ENCODE measurements at regions not wholly inside any gene's neighbourhood (a gene's known extent, or its start where the extent isn't known, plus 50 kb on each side); places are given as distances from the start of the nearest gene placed in this dataset.
"Not testable (repeated sequence)": the region's sequence is repeated elsewhere in the genome, so short reads cannot be mapped to it uniquely, and the experiment has no call there.

DNA sequence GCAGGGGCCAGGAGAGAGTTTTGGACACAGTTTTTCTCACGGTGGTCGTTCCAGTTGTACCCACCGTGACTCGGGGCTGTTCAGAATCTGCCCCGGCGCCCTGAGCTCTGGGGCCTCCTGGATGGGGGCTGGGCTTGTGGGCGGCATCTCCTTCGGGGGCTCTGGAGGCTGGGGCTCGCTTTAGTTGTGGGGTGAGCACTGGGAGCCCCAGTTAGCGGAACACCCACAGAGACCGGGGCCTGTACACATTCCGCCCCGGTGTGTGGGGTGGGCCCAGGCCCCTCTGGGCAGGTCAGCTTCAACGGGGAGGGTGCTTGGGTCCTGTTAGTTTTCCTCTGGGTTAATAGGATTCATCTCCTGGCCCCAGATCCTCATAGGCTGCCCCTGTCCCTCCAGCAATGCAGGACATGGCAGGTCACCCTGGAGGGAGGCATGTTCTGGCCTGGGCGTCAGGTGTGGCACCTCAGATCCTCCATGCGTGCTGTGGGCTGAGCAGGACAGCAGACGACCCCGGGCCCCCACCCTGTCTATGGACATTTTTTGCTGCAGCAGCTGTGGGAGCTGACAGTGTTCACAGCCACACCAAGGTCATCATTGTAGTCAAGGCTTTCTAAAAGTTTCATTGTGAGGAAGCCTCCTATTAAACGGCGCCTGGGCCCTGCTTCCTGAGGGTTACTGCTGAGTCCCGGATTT, 393.2 kb downstream of the TMEM121 start:
- Histone ChIP-seq H3K4me2 (ENCODE audit: low read length) (no peak overlapping the region), H3K27ac (ENCODE audit: low read depth, low read length) (no peak overlapping the region), H2AFZ (ENCODE audit: low read depth, low read length) (no peak overlapping the region), H4K20me1 (ENCODE audit: insufficient read depth, low read length) (no peaks in the 10 kb centered on the region), H3K9ac (ENCODE audit: low read length) (no peak overlapping the region), H3K4me3 (ENCODE audit: insufficient read depth, low read depth, low read length) (no peak overlapping the region), H3K9me3 (ENCODE audit: insufficient read depth, low read depth, low read length) (no peaks in the 10 kb centered on the region), H3K4me1 (ENCODE audit: insufficient read depth, low read length) (no peaks in the 10 kb centered on the region), H3K27me3 (ENCODE audit: insufficient read depth, low read length) (no peaks in the 10 kb centered on the region), H3K79me2 (ENCODE audit: insufficient read depth, low read length) (no peaks in the 10 kb centered on the region), H3K36me3 (ENCODE audit: insufficient read depth, low read length) (no peaks in the 10 kb centered on the region)
- FAIRE-seq = no peak
- Mint-ChIP-seq H3K36me3 (ENCODE audit: low read depth, unreplicated experiment) (no peaks in the 10 kb centered on the region), H3K4me1 (ENCODE audit: low read depth, unreplicated experiment) (no peaks in the 10 kb centered on the region), H3K27me3 (ENCODE audit: low read depth, unreplicated experiment) (no peaks in the 10 kb centered on the region), H3K4me3 (ENCODE audit: unreplicated experiment) (no peak overlapping the region), H3K9me3 (ENCODE audit: unreplicated experiment) (peaks cover 36% of the 10 kb centered on the region), H3K27ac (ENCODE audit: unreplicated experiment) (no peak overlapping the region)
- no peak for DNase-seq (ENCODE audit: low read depth)
- no peak for TF ChIP-seq EZH2 (IDR thresholded peaks at IDR 0.05; ENCODE audit: insufficient read depth, low read length)
- TF ChIP-seq, protein P1, sequence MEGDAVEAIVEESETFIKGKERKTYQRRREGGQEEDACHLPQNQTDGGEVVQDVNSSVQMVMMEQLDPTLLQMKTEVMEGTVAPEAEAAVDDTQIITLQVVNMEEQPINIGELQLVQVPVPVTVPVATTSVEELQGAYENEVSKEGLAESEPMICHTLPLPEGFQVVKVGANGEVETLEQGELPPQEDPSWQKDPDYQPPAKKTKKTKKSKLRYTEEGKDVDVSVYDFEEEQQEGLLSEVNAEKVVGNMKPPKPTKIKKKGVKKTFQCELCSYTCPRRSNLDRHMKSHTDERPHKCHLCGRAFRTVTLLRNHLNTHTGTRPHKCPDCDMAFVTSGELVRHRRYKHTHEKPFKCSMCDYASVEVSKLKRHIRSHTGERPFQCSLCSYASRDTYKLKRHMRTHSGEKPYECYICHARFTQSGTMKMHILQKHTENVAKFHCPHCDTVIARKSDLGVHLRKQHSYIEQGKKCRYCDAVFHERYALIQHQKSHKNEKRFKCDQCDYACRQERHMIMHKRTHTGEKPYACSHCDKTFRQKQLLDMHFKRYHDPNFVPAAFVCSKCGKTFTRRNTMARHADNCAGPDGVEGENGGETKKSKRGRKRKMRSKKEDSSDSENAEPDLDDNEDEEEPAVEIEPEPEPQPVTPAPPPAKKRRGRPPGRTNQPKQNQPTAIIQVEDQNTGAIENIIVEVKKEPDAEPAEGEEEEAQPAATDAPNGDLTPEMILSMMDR (IDR thresholded peaks at IDR 0.05; ENCODE audit: insufficient read depth, low read depth, low read length) = no peak

DNA sequence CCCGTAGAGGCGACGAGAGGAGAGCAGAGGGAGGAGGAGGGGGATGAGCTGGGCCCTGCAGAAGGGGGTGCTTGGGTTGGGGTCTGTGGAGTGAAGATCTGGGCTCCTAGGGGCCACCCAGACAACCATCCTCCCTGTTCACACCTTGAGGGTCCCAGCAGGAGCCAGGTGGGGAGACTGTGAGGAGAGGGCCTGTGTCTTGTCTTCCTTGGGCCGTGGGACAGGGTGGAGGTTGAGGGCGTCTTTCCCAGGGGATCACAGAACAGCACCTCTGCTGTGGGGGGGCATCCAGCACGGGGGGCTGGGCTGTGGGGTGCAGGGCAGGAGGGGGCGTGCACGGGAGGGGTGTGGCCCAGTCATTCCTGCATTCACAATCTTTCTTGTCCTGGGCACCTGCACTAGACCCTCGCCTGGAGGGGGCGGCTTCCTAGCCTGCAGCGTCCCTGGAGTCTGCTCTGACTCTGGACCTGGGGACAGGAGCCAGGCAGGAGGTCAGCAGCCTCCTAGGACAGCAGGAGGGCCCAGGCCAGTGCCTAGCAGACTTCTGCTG, 393.8 kb downstream of the TMEM121 start:
- H3K9ac ChIP-seq (ENCODE audit: low read length); H3K79me2 ChIP-seq (ENCODE audit: insufficient read depth, low read length); DNase-seq (ENCODE audit: low read depth); H3K4me1 Mint-ChIP-seq (ENCODE audit: low read depth, unreplicated experiment); H3K27ac ChIP-seq (ENCODE audit: low read depth, low read length); H3K27me3 Mint-ChIP-seq (ENCODE audit: low read depth, unreplicated experiment); H3K9me3 ChIP-seq (ENCODE audit: insufficient read depth, low read depth, low read length); H3K27ac Mint-ChIP-seq (ENCODE audit: unreplicated experiment); H3K4me2 ChIP-seq (ENCODE audit: low read length); H3K4me3 Mint-ChIP-seq (ENCODE audit: unreplicated experiment); H4K20me1 ChIP-seq (ENCODE audit: insufficient read depth, low read length); H3K27me3 ChIP-seq (ENCODE audit: insufficient read depth, low read length); FAIRE-seq; H3K4me3 ChIP-seq (ENCODE audit: insufficient read depth, low read depth, low read length); H3K4me1 ChIP-seq (ENCODE audit: insufficient read depth, low read length); H2AFZ ChIP-seq (ENCODE audit: low read depth, low read length); H3K36me3 ChIP-seq (ENCODE audit: insufficient read depth, low read length); H3K36me3 Mint-ChIP-seq (ENCODE audit: low read depth, unreplicated experiment): not testable (repeated sequence)
- peaks cover 32% of the 10 kb centered on the region for H3K9me3 Mint-ChIP-seq (ENCODE audit: unreplicated experiment)

DNA sequence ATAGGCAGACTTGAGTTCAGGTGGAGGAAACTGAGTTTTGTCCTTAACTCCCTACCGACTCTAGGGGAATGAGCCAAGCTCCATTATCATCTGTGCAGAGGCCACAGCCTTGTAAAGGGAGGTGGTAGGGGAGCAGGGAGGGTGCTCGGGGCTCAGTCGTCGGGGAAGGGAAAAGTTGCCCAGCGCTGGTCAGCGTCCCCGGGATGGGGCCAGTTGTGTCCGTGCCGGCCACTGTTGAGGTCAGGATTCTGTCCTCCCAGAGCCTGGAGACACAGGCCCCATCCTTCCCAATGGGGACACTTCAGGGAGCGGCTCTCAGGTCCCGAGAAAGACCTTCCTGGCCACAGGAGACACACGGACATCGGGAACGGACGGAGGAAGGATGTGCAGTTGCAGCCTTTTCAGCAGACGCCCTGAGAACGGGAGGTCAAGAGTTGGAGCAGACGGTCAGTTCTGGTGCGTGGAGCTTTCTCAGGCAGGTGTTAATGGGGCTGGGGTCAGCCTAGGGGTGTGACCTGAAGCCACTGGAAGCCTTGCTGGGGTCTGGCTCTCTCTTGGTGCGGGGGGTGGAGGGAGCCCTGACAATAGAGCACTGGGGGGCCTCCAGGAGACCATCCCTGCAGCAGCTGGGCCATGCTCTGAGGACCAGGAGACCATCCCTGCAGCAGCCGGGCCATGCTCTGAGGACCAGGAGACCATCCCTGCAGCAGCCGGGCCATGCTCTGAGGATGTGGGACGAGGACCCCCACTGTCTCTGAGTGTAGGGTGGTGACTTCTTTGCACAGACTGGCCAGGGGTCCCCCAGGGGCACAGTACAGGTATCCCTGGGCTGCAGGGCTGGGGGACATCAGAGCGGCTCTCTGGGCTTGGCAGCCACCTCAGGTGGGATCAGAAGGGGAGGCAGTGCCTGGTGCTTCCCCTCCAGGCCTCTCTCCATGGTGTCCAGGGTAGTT, 394.7 kb downstream of the TMEM121 start:
- not testable (repeated sequence) for H3K27ac Mint-ChIP-seq (ENCODE audit: unreplicated experiment); DNase-seq (ENCODE audit: low read depth); H3K4me3 ChIP-seq (ENCODE audit: insufficient read depth, low read depth, low read length); H3K36me3 ChIP-seq (ENCODE audit: insufficient read depth, low read length); H3K9me3 ChIP-seq (ENCODE audit: insufficient read depth, low read depth, low read length); H3K4me3 Mint-ChIP-seq (ENCODE audit: unreplicated experiment); H2AFZ ChIP-seq (ENCODE audit: low read depth, low read length); H3K4me1 Mint-ChIP-seq (ENCODE audit: low read depth, unreplicated experiment); H3K4me1 ChIP-seq (ENCODE audit: insufficient read depth, low read length); H4K20me1 ChIP-seq (ENCODE audit: insufficient read depth, low read length); H3K27me3 ChIP-seq (ENCODE audit: insufficient read depth, low read length); H3K27ac ChIP-seq (ENCODE audit: low read depth, low read length); H3K36me3 Mint-ChIP-seq (ENCODE audit: low read depth, unreplicated experiment); FAIRE-seq; H3K27me3 Mint-ChIP-seq (ENCODE audit: low read depth, unreplicated experiment); H3K4me2 ChIP-seq (ENCODE audit: low read length); H3K9ac ChIP-seq (ENCODE audit: low read length); H3K79me2 ChIP-seq (ENCODE audit: insufficient read depth, low read length)
- peaks cover 26% of the 10 kb centered on the region for H3K9me3 Mint-ChIP-seq (ENCODE audit: unreplicated experiment)

DNA sequence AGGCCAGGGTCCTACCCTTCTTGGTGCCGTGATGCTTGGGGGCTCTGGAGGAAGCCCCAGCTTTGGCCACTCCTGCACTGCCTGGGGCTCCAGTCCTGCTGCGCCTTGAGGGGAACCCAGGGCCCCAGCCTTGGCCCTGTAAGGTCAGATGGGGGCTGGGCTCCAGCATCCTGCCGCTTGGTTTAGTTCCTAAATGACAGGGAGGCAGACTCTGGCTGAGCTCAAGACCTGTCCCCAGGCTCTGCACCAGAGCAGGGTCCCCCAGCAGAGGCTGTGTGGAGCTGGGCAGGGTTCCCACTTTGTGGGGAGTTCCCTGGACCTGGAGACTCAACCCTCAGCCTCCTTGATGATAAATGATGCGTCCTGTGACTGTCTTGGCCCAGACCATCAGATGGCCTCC, 395.4 kb downstream of the TMEM121 start:
- not testable (repeated sequence) for H3K4me1 Mint-ChIP-seq (ENCODE audit: low read depth, unreplicated experiment); DNase-seq (ENCODE audit: low read depth); H3K27ac ChIP-seq (ENCODE audit: low read depth, low read length); H3K36me3 ChIP-seq (ENCODE audit: insufficient read depth, low read length); H3K4me1 ChIP-seq (ENCODE audit: insufficient read depth, low read length); H3K79me2 ChIP-seq (ENCODE audit: insufficient read depth, low read length); FAIRE-seq; H4K20me1 ChIP-seq (ENCODE audit: insufficient read depth, low read length); H3K9me3 ChIP-seq (ENCODE audit: insufficient read depth, low read depth, low read length); H3K4me2 ChIP-seq (ENCODE audit: low read length); H3K27me3 ChIP-seq (ENCODE audit: insufficient read depth, low read length); H3K9ac ChIP-seq (ENCODE audit: low read length); H3K36me3 Mint-ChIP-seq (ENCODE audit: low read depth, unreplicated experiment); H3K4me3 ChIP-seq (ENCODE audit: insufficient read depth, low read depth, low read length); H3K27me3 Mint-ChIP-seq (ENCODE audit: low read depth, unreplicated experiment); H2AFZ ChIP-seq (ENCODE audit: low read depth, low read length); H3K4me3 Mint-ChIP-seq (ENCODE audit: unreplicated experiment); H3K27ac Mint-ChIP-seq (ENCODE audit: unreplicated experiment)
- H3K9me3 Mint-ChIP-seq (ENCODE audit: unreplicated experiment) = peaks cover 20% of the 10 kb centered on the region

DNA sequence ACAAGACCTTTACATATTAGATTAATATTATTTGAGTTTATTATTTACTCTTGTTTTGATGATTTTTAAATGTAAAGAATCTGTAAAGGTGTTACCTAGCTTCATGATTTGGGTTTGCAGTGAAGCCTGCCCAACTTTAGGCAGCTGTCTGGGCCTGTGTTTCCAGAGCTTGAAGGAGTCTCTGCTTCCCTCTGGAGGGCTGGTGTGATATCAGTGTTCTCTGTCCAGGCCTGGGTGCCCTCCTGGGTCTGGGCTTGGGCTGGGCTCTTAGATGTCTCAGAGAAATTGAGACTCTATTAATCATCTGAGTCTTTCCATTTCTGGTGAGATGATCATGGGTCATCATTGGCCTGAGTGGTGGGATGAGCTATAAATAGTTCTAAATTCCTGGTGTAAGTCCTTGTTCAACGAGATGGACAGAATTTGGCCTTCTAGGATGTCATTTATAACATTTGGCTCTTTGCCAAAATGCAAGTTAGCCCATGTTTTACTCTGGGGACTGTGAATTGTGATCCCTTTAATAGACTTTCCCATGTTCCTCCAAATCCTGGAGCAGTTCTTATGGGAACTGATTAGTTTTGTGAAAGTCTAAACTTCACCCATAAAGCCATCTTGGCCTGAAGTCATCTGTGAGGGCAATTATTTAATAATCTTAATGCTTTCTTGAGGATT, 397.3 kb downstream of the TMEM121 start:
- not testable (repeated sequence) for H3K9me3 ChIP-seq (ENCODE audit: insufficient read depth, low read depth, low read length)

More for the DNA sequence above, 397.3 kb downstream of the TMEM121 start:
- not testable (repeated sequence) for H3K36me3 ChIP-seq (ENCODE audit: insufficient read depth, low read length); H3K9ac ChIP-seq (ENCODE audit: low read length); H3K79me2 ChIP-seq (ENCODE audit: insufficient read depth, low read length); H3K36me3 Mint-ChIP-seq (ENCODE audit: low read depth, unreplicated experiment); FAIRE-seq; DNase-seq (ENCODE audit: low read depth); H3K27me3 Mint-ChIP-seq (ENCODE audit: low read depth, unreplicated experiment); H3K4me1 Mint-ChIP-seq (ENCODE audit: low read depth, unreplicated experiment); H3K27ac ChIP-seq (ENCODE audit: low read depth, low read length); H3K4me3 ChIP-seq (ENCODE audit: insufficient read depth, low read depth, low read length); H3K4me1 ChIP-seq (ENCODE audit: insufficient read depth, low read length); H3K27me3 ChIP-seq (ENCODE audit: insufficient read depth, low read length); H4K20me1 ChIP-seq (ENCODE audit: insufficient read depth, low read length); H3K27ac Mint-ChIP-seq (ENCODE audit: unreplicated experiment); H3K4me3 Mint-ChIP-seq (ENCODE audit: unreplicated experiment); H3K4me2 ChIP-seq (ENCODE audit: low read length); H2AFZ ChIP-seq (ENCODE audit: low read depth, low read length)
- peaks cover 24% of the 10 kb centered on the region for H3K9me3 Mint-ChIP-seq (ENCODE audit: unreplicated experiment)
